Natural killer cell (primary cell): ENCODE measurements at regions not wholly inside any gene's neighbourhood (a gene's known extent, or its start where the extent isn't known, plus 50 kb on each side); places are given as distances from the start of the nearest gene placed in this dataset.

Experiments used
- ATAC-seq, 3 donors: fragments of 150-1000 bp in 2 of 3; fragments of 200-7000 bp in 1 of 3; cut with Tn5 transposase; 1 replicate in 1 of 3; 2 replicates in 2 of 3; pipeline ENCODE4 v1.10.0; 2021; ENCODE audit warnings: mild to moderate bottlenecking in 2 of 3, moderate library complexity in 2 of 3
- DNase-seq, 2 donors: peaks; one replicate each; pipeline versions ENCODE4 v3.0.0 to v3.0.0-alpha.2; 2013 to 2021; ENCODE audit warnings: mixed read lengths in 1 of 2
- H3K27ac ChIP-seq: one replicate; pipeline ENCODE4 v1.5.1; 2013; ENCODE audit warnings: mild to moderate bottlenecking, low read length
- H3K27me3 ChIP-seq: one replicate; pipeline ENCODE4 v1.6.1; 2013; ENCODE audit warnings: low read length; ENCODE audit not compliant: control insufficient read depth, insufficient read depth
- H3K36me3 ChIP-seq: one replicate; pipeline ENCODE4 v1.6.1; 2013; ENCODE audit warnings: low read length; ENCODE audit not compliant: control insufficient read depth, insufficient read depth
- H3K4me1 ChIP-seq: one replicate; pipeline ENCODE4 v1.6.1; 2013; ENCODE audit warnings: low read length; ENCODE audit not compliant: control insufficient read depth, insufficient read depth
- H3K4me3 ChIP-seq: one replicate; pipeline ENCODE4 v1.5.1; 2013; ENCODE audit warnings: low read length
- H3K9me3 ChIP-seq: one replicate; pipeline ENCODE4 v1.6.1; 2013; ENCODE audit warnings: low read length; ENCODE audit not compliant: control insufficient read depth, insufficient read depth
- H3K27ac Mint-ChIP-seq, 2 donors: one replicate each; pipeline ENCODE4 v1.8.0; 2022; ENCODE audit warnings: mild to moderate bottlenecking in 2 of 2, mixed read lengths in 2 of 2, moderate library complexity in 1 of 2
- H3K27me3 Mint-ChIP-seq, 2 donors: one replicate each; pipeline ENCODE4 v1.8.0; 2022; ENCODE audit warnings: low read depth in 2 of 2, mixed read lengths in 2 of 2
- H3K36me3 Mint-ChIP-seq: one replicate; pipeline ENCODE4 v1.8.0; 2022; ENCODE audit warnings: mixed read lengths
- H3K4me1 Mint-ChIP-seq, 2 donors: one replicate each; pipeline ENCODE4 v1.8.0; 2022; ENCODE audit warnings: mixed read lengths in 2 of 2
- H3K4me3 Mint-ChIP-seq: one replicate; pipeline ENCODE4 v1.8.0; 2022; ENCODE audit warnings: mild to moderate bottlenecking, moderate library complexity, mixed read lengths
- H3K9me3 Mint-ChIP-seq, 2 donors: one replicate each; pipeline ENCODE4 v1.8.0; 2022; ENCODE audit warnings: mixed read lengths in 2 of 2
- CTCF ChIP-seq: fragments of 200-600 bp; IDR thresholded peaks from one replicate; pipeline ENCODE4 v1.8.0; 2022; ENCODE audit warnings: antibody characterized with exemption
- WGBS: methylation state at CpG from one replicate; pipeline ENCODE4 v1.1.7; 2013; ENCODE audit warnings: missing lambda C conversion rate; ENCODE audit not compliant: insufficient coverage; 5-methylcytosine and 5-hydroxymethylcytosine counted together
- intact Hi-C: fragments of 100-400 bp; cut with micrococcal nuclease; formaldehyde crosslinking; loops from one replicate; pipeline ENCODE4 v1.14.2; 2022

- no peak overlapping the region for H3K4me3 Mint-ChIP-seq
- peaks cover 2% of the 10 kb centered on the region in 2 donors for H3K9me3 Mint-ChIP-seq
- H3K27me3 ChIP-seq = no peaks in the 10 kb centered on the region
- no peaks in the 10 kb centered on the region for H3K4me1 ChIP-seq
- peaks cover 10% of the 10 kb centered on the region for H3K9me3 ChIP-seq
- no peaks in the 10 kb centered on the region for H3K36me3 Mint-ChIP-seq
- H3K36me3 ChIP-seq = no peaks in the 10 kb centered on the region
- ATAC-seq = no peak
- no peak for TF ChIP-seq CTCF
- H3K4me1 Mint-ChIP-seq = peaks cover 0 to 4% of the 10 kb centered on the region in 2 donors
- H3K27ac Mint-ChIP-seq = no peak overlapping the region
- no peak overlapping the region for H3K4me3 ChIP-seq
- no peak for DNase-seq
- no peak overlapping the region for H3K27ac ChIP-seq
- WGBS = 100% methylated on average over 1 of the region's 1 CpG
- intact Hi-C loops = no loop called here
- peaks cover 0 to 8% of the 10 kb centered on the region in 2 donors for H3K27me3 Mint-ChIP-seq
Measured at GRCh38 chr16:10232757-10233156, 50.5 kb upstream of the GRIN2A start.

DNA sequence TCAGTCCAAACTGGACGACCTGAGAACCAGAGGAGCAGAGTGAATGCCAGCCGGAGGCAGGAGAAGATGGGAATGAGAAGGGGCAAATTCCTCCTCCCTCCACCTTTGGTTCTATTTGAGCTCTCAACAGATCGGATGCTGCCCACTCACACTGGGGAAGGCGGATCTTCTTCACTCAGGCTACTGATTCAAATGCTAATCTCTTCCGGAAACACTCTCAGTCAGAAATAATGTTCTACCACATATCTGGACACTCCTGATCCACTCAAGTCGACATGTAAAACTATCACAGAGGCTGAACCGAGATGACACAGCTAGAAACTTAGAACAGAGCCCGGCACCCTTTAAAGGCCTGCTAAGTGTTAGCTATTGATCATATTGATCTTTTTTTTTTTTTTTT is 57.4 kb upstream of the GRIN2A start:
- H3K4me3 ChIP-seq = no peak overlapping the region
- intact Hi-C loops = no loop called here
- WGBS = 92% methylated on average over 5 of the region's 8 CpGs
- no peak overlapping the region for H3K27ac ChIP-seq
- no peaks in the 10 kb centered on the region for H3K27me3 ChIP-seq
- Mint-ChIP-seq H3K4me1 (no peaks in the 10 kb centered on the region), H3K36me3 (no peaks in the 10 kb centered on the region), H3K27me3 (peaks cover 0 to 6% of the 10 kb centered on the region in 2 donors), H3K4me3 (no peak overlapping the region), H3K27ac (no peak overlapping the region), H3K9me3 (no peaks in the 10 kb centered on the region)
- ATAC-seq (no peak), DNase-seq (no peak)
- no peaks in the 10 kb centered on the region for H3K4me1 ChIP-seq
- no peaks in the 10 kb centered on the region for H3K36me3 ChIP-seq
- no peak for TF ChIP-seq CTCF
- H3K9me3 ChIP-seq = no peaks in the 10 kb centered on the region

- H3K27ac ChIP-seq = no peak overlapping the region
- no peaks in the 10 kb centered on the region for H3K4me1 ChIP-seq
- intact Hi-C loops = no loop called here
- Mint-ChIP-seq H3K4me3 (no peak overlapping the region), H3K9me3 (no peaks in the 10 kb centered on the region), H3K27ac (no peak overlapping the region), H3K4me1 (no peaks in the 10 kb centered on the region), H3K27me3 (peaks cover 0 to 6% of the 10 kb centered on the region in 2 donors), H3K36me3 (no peaks in the 10 kb centered on the region)
- WGBS = 80% methylated on average over 6 of the region's 7 CpGs
- H3K27me3 ChIP-seq = no peaks in the 10 kb centered on the region
- TF ChIP-seq CTCF = no peak
- ATAC-seq (no peak), DNase-seq (no peak)
- no peak overlapping the region for H3K4me3 ChIP-seq
- no peaks in the 10 kb centered on the region for H3K9me3 ChIP-seq
- no peaks in the 10 kb centered on the region for H3K36me3 ChIP-seq
Measured at GRCh38 chr16:10240854-10241613, 58.8 kb upstream of the GRIN2A start.

DNA sequence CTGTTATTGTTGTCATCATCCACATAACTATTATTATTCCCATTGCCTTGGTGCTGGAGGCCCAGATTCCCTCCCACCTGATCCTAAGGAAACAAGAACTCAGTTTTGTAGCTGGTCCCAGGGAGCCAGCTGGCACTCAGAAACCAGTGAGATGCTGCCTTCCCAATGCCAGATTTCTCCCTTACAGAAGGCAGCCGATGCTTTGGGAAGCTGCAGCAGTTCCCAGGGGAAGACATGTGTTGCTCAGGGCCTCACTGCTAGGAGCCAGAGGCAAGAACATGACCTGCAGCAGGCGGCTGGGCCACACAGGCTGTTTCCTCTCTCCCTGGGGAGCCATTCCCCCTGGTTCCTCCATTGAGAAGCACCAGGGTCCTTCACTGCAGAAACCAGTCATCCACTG is 59.9 kb upstream of the GRIN2A start:
- Histone ChIP-seq H3K36me3 (no peaks in the 10 kb centered on the region), H3K4me1 (no peaks in the 10 kb centered on the region), H3K4me3 (no peak overlapping the region), H3K27ac (no peak overlapping the region), H3K9me3 (no peaks in the 10 kb centered on the region), H3K27me3 (no peaks in the 10 kb centered on the region)
- H3K4me3 Mint-ChIP-seq = no peak overlapping the region
- intact Hi-C loops = no loop called here
- WGBS = 58% methylated on average over 2 of the region's 2 CpGs
- no peaks in the 10 kb centered on the region for H3K9me3 Mint-ChIP-seq
- no peak for TF ChIP-seq CTCF
- no peak overlapping the region for H3K27ac Mint-ChIP-seq
- no peaks in the 10 kb centered on the region for H3K4me1 Mint-ChIP-seq
- DNase-seq (no peak), ATAC-seq (no peak)
- H3K27me3 Mint-ChIP-seq = peaks cover 0 to 10% of the 10 kb centered on the region in 2 donors
- H3K36me3 Mint-ChIP-seq = no peaks in the 10 kb centered on the region
